ENCODE measurements at regions not wholly inside any gene's neighbourhood (a gene's known extent, or its start where the extent isn't known, plus 50 kb on each side); places are given as distances from the start of the nearest gene placed in this dataset.

GRCh38 chr15:39502082-39502447, 78.8 kb upstream of the THBS1 start:
- Histone ChIP-seq H3K9me3 (no peaks in the 10 kb centered on the region), H3K27ac (no peak overlapping the region), H3K4me3 (no peak overlapping the region), H3K36me3 (no peaks in the 10 kb centered on the region), H3K4me1 (no peaks in the 10 kb centered on the region), H3K27me3 (no peaks in the 10 kb centered on the region)
- DNase-seq: no peak
- TF ChIP-seq CTCF (IDR thresholded peaks at IDR 0.05) (no peak), POLR2A (IDR thresholded peaks at IDR 0.05) (no peak)

- Histone ChIP-seq H3K27ac (no peak overlapping the region), H3K27me3 (no peaks in the 10 kb centered on the region), H3K4me3 (no peak overlapping the region), H3K36me3 (no peaks in the 10 kb centered on the region), H3K9me3 (no peaks in the 10 kb centered on the region), H3K4me1 (no peaks in the 10 kb centered on the region)
- TF ChIP-seq POLR2A (IDR thresholded peaks at IDR 0.05): no peak
- no peak for TF ChIP-seq CTCF (IDR thresholded peaks at IDR 0.05)
- DNase-seq: no peak
These were observed 78.2 kb upstream of the THBS1 start for GRCh38 chr15:39502611-39503195.

GRCh38 chr15:39503526-39503925, 77.4 kb upstream of the THBS1 start:
- Histone ChIP-seq H3K4me1 (no peaks in the 10 kb centered on the region), H3K27me3 (no peaks in the 10 kb centered on the region), H3K36me3 (no peaks in the 10 kb centered on the region), H3K27ac (no peak overlapping the region), H3K9me3 (no peaks in the 10 kb centered on the region), H3K4me3 (no peak overlapping the region)
- no peak for TF ChIP-seq CTCF (IDR thresholded peaks at IDR 0.05)
- TF ChIP-seq POLR2A (IDR thresholded peaks at IDR 0.05): no peak
- no peak for DNase-seq

- Histone ChIP-seq H3K36me3 (no peaks in the 10 kb centered on the region), H3K27ac (peak overlapping the region in 2 of 4 donors; percentile 12 to 13), H3K9me3 (no peaks in the 10 kb centered on the region), H3K4me1 (no peaks in the 10 kb centered on the region), H3K27me3 (no peaks in the 10 kb centered on the region), H3K4me3 (no peak overlapping the region)
- no peak for TF ChIP-seq POLR2A (IDR thresholded peaks at IDR 0.05)
- no peak for TF ChIP-seq CTCF (IDR thresholded peaks at IDR 0.05)
- DNase-seq: no peak
These were observed 76.1 kb upstream of the THBS1 start for GRCh38 chr15:39504808-39505207.

- Histone ChIP-seq H3K27me3 (no peaks in the 10 kb centered on the region), H3K36me3 (no peaks in the 10 kb centered on the region), H3K9me3 (no peaks in the 10 kb centered on the region), H3K27ac (no peak overlapping the region), H3K4me3 (no peak overlapping the region), H3K4me1 (no peaks in the 10 kb centered on the region)
- TF ChIP-seq POLR2A (IDR thresholded peaks at IDR 0.05) (no peak), CTCF (IDR thresholded peaks at IDR 0.05) (no peak)
- DNase-seq: no peak
These were observed 74.7 kb upstream of the THBS1 start for GRCh38 chr15:39506146-39506545.

GRCh38 chr15:39508536-39508935, 72.3 kb upstream of the THBS1 start:
- no peak overlapping the region for H3K27ac ChIP-seq
- H3K36me3 ChIP-seq: no peaks in the 10 kb centered on the region
- H3K9me3 ChIP-seq: no peaks in the 10 kb centered on the region
- H3K27me3 ChIP-seq: no peaks in the 10 kb centered on the region
- TF ChIP-seq POLR2A (IDR thresholded peaks at IDR 0.05): no peak
- TF ChIP-seq CTCF (IDR thresholded peaks at IDR 0.05): no peak
- DNase-seq: no peak
- no peaks in the 10 kb centered on the region for H3K4me1 ChIP-seq
- H3K4me3 ChIP-seq: no peak overlapping the region
